OCI-LY3 (cell line): ENCODE measurements at regions not wholly inside any gene's neighbourhood (a gene's known extent, or its start where the extent isn't known, plus 50 kb on each side); places are given as distances from the start of the nearest gene placed in this dataset.

Source experiments
- H2AFZ ChIP-seq: fragments of 200-600, 300-600 bp; shearing (Covaris generic); 2 replicates; pipeline ENCODE4 v1.6.0; 2014; ENCODE audit warnings: antibody characterized with exemption, low read depth, low read length
- H3K27ac ChIP-seq: fragments of 200-600, 300-600 bp; sonication (generic); 2 replicates; pipeline ENCODE4 v1.5.1; 2014; ENCODE audit warnings: mild to moderate bottlenecking, low read length, moderate library complexity, mixed read lengths
- H3K27me3 ChIP-seq: fragments of 200-600, 300-600 bp; sonication (generic); 2 replicates; pipeline ENCODE4 v1.6.1; 2014; ENCODE audit warnings: low read depth, low read length, mixed read lengths
- H3K36me3 ChIP-seq: fragments of 200-600, 300-600 bp; sonication (generic); replicated peaks from 2 replicates; pipeline ENCODE3; 2014; ENCODE audit warnings: low read depth, low read length, mixed read lengths
- H3K4me1 ChIP-seq: fragments of 300-600, 200-600 bp; sonication (generic); 2 replicates; pipeline ENCODE4 v1.6.1; 2014; ENCODE audit warnings: low read length, mixed read lengths
- H3K4me2 ChIP-seq: fragments of 200-600, 300-600 bp; sonication (generic); 2 replicates; pipeline ENCODE4 v1.6.1; 2014; ENCODE audit warnings: low read length, mixed read lengths
- H3K4me3 ChIP-seq: fragments of 300-600, 200-600 bp; sonication (generic); 2 replicates; pipeline ENCODE4 v1.5.1; 2014; ENCODE audit warnings: antibody characterized with exemption, mild to moderate bottlenecking, low read length, moderate library complexity
- H3K79me2 ChIP-seq: fragments of 300-600, 200-600 bp; shearing (Covaris generic); 2 replicates; pipeline ENCODE4 v1.6.1; 2014; ENCODE audit warnings: mild to moderate bottlenecking, low read length, mixed read lengths
- H3K9ac ChIP-seq: fragments of 300-600, 200-600 bp; shearing (Covaris generic); 2 replicates; pipeline ENCODE4 v1.6.0; 2014; ENCODE audit warnings: mild to moderate bottlenecking, low read length, moderate library complexity
- H3K9me3 ChIP-seq: fragments of 200-600, 300-600 bp; shearing (Covaris generic); 2 replicates; pipeline ENCODE4 v1.6.1; 2014; ENCODE audit warnings: low read length, mixed read lengths; ENCODE audit not compliant: insufficient read depth
- H4K20me1 ChIP-seq: fragments of 200-600, 300-600 bp; sonication (generic); 2 replicates; pipeline ENCODE4 v1.6.1; 2016; ENCODE audit warnings: low read length, mixed read lengths; ENCODE audit not compliant: insufficient read depth
- EZH2phosphoT487 ChIP-seq: fragments of 200-600 bp; shearing (Covaris generic); IDR thresholded peaks from 2 replicates; pipeline ENCODE4 v1.6.1; 2018; ENCODE audit warnings: antibody characterized with exemption, mixed run types, low read depth
- TF ChIP-seq, protein P1 (sequence below): fragments of 200-600, 300-600 bp; sonication (generic); IDR thresholded peaks from 2 replicates; pipeline ENCODE4 v1.5.1; 2014; ENCODE audit warnings: antibody characterized with exemption, low read length, low read depth

DNA sequence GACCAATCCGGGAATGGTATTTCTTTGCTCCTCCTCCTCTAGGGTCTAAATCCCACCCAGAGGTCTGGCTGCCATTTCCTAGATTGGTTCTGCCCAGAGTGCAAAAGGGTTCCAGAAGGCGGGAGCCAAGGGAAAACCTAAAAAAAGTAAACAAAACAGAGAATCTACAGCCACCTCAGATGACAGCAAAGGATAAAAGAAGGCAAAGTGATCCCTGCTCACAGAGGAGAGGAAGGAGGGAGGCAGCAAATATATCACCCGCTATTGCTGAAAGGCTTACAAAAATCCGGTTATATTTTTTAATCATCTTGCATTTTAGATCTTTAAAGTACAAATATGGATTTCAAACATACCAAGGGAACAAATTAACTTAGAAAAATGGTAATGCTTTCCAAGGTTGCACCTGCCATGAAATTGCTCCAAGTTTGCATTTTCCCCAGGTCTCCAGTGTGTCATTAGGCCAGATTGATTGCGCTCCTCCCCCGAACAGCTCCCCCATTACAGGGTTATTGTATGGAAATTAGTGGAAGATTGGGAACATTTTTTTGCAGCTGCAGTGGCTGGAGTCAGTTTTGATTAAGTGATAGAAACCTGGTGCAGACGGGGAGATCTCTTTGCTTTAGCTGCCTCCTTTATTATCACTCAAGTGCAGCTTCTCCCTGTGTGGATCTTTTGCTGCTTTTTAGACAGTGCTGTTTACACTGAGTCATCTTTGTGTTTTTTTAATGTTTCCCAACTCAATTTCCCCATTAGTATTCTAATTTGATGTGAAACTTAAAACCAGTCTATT, 280.5 kb upstream of the CAMK1G start:
- Histone ChIP-seq H3K9ac (no peak overlapping the region), H3K4me3 (no peak overlapping the region), H3K27ac (no peak overlapping the region), H3K4me1 (no peaks in the 10 kb centered on the region), H3K36me3 (no peaks in the 10 kb centered on the region), H3K4me2 (no peak overlapping the region), H3K79me2 (no peaks in the 10 kb centered on the region), H4K20me1 (no peaks in the 10 kb centered on the region), H3K27me3 (peaks cover 67% of the 10 kb centered on the region), H2AFZ (no peak overlapping the region), H3K9me3 (no peaks in the 10 kb centered on the region)
- no peak for TF ChIP-seq EZH2phosphoT487
- TF ChIP-seq, protein P1, sequence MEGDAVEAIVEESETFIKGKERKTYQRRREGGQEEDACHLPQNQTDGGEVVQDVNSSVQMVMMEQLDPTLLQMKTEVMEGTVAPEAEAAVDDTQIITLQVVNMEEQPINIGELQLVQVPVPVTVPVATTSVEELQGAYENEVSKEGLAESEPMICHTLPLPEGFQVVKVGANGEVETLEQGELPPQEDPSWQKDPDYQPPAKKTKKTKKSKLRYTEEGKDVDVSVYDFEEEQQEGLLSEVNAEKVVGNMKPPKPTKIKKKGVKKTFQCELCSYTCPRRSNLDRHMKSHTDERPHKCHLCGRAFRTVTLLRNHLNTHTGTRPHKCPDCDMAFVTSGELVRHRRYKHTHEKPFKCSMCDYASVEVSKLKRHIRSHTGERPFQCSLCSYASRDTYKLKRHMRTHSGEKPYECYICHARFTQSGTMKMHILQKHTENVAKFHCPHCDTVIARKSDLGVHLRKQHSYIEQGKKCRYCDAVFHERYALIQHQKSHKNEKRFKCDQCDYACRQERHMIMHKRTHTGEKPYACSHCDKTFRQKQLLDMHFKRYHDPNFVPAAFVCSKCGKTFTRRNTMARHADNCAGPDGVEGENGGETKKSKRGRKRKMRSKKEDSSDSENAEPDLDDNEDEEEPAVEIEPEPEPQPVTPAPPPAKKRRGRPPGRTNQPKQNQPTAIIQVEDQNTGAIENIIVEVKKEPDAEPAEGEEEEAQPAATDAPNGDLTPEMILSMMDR: no peak

GRCh38 chr1:209304166-209304565, 279.3 kb upstream of the CAMK1G start:
- H3K4me2 ChIP-seq: no peak overlapping the region
- H3K36me3 ChIP-seq: no peaks in the 10 kb centered on the region
- no peak overlapping the region for H3K27ac ChIP-seq
- TF ChIP-seq, protein P1: no peak
- TF ChIP-seq EZH2phosphoT487: no peak
- H3K4me3 ChIP-seq: no peak overlapping the region
- H3K4me1 ChIP-seq: no peaks in the 10 kb centered on the region
- peaks cover 77% of the 10 kb centered on the region for H3K27me3 ChIP-seq
- no peak overlapping the region for H3K9ac ChIP-seq
- H4K20me1 ChIP-seq: no peaks in the 10 kb centered on the region
- no peaks in the 10 kb centered on the region for H3K9me3 ChIP-seq
- no peaks in the 10 kb centered on the region for H3K79me2 ChIP-seq
- H2AFZ ChIP-seq: no peak overlapping the region

DNA sequence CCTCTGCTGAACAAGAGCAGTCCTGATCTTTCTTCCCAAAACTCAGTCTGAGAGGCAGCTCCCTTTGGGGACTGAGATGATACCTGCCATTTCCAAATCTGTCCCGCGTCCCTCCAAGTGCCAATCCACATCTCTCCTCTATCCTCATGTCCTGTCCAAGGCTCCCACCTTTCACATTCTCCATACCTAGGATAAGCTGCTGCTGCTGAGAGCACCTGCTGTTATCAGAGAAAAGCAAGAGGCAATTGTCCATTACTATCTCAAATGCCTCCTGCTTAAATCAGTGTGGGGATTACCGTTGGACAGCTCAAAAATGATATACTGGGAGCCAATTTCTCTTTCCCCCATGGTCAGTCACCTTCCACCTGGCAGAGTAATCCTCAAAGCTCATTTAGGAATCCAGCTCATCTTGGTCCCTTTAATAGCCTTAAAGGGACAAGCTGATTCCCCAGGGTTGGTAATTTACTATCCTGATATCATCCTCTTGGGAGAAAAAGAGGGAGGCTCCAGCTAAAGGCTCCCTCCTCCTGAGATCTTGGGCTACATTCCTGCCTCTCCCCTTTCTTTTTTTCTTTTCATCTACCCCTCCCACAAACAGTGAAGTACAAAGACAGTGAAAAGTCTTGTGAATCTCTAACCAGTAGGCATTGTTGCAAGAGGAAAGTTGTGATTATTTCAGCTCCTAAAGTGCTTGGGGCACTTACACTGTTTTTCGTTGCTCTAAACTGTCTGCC, 278.1 kb upstream of the CAMK1G start:
- no peak overlapping the region for H3K4me2 ChIP-seq
- H2AFZ ChIP-seq: no peak overlapping the region
- no peaks in the 10 kb centered on the region for H3K4me1 ChIP-seq
- no peak overlapping the region for H3K27ac ChIP-seq
- H3K36me3 ChIP-seq: no peaks in the 10 kb centered on the region
- no peak overlapping the region for H3K9ac ChIP-seq
- H3K79me2 ChIP-seq: no peaks in the 10 kb centered on the region
- no peak overlapping the region for H3K4me3 ChIP-seq
- no peaks in the 10 kb centered on the region for H4K20me1 ChIP-seq
- H3K9me3 ChIP-seq: no peaks in the 10 kb centered on the region
- H3K27me3 ChIP-seq: peaks cover 80% of the 10 kb centered on the region
- no peak for TF ChIP-seq EZH2phosphoT487
- TF ChIP-seq, protein P1: no peak

DNA sequence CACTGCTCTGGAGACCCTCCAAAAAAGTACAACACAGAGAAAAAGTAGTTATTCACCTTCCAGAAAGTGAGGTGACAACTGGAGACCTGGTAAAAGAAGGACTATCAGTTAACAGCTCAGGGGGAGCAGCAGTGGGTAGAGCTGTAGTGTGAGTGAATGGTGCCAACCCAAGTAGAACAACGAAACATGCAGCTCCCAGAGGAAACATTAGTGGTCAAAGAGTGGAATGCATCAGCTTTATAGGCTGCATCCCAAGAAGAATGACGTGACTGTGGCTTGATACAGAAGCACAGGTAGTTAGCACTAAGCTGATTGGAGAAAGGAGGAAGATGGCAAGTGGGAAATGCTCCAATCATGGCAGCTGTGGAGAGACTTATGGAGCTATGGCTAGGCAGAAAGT, 275.7 kb upstream of the CAMK1G start:
- H3K9me3 ChIP-seq: no peaks in the 10 kb centered on the region
- H3K79me2 ChIP-seq: no peaks in the 10 kb centered on the region
- no peaks in the 10 kb centered on the region for H3K4me1 ChIP-seq
- H2AFZ ChIP-seq: no peak overlapping the region
- H3K9ac ChIP-seq: no peak overlapping the region
- H3K36me3 ChIP-seq: no peaks in the 10 kb centered on the region
- H3K4me2 ChIP-seq: no peak overlapping the region
- no peak overlapping the region for H3K27ac ChIP-seq
- peaks cover 70% of the 10 kb centered on the region for H3K27me3 ChIP-seq
- no peak overlapping the region for H3K4me3 ChIP-seq
- no peak for TF ChIP-seq EZH2phosphoT487
- TF ChIP-seq, protein P1: no peak
- no peaks in the 10 kb centered on the region for H4K20me1 ChIP-seq
